ENCODE measurements at regions not wholly inside any gene's neighbourhood (a gene's known extent, or its start where the extent isn't known, plus 50 kb on each side); places are given as distances from the start of the nearest gene placed in this dataset.

GRCh38 chr10:20670579-20670978 lies 226.5 kb downstream of the NEBL start:
- no peaks in the 10 kb centered on the region for H3K79me1 ChIP-seq (ENCODE audit: low read depth in 1 of 2, low read length in 2 of 2)
- intact Hi-C loops (cut with micrococcal nuclease) = no loop called here
- no CpG with 5 or more reads among the region's 1 CpG for WGBS, 2 experiments (ENCODE audit: extremely low coverage in 2 of 2, insufficient read length in 1 of 2)

More at GRCh38 chr10:20670579-20670978, 226.5 kb downstream of the NEBL start:
- Histone ChIP-seq H4K20me1 (ENCODE audit: insufficient read depth, low read length) (no peaks in the 10 kb centered on the region), H3K56ac (ENCODE audit: extremely low read depth, insufficient read depth, low read length) (no peak overlapping the region), H2AFZ (replicated peaks; ENCODE audit: low read length, poor library complexity) (no peak overlapping the region), H3K18ac (ENCODE audit: low read depth, low read length) (no peak overlapping the region), H3K4me2 (ENCODE audit: low read depth, low read length) (no peak overlapping the region), H4K5ac (ENCODE audit: low read depth, low read length) (no peak overlapping the region), H2BK20ac (ENCODE audit: low read depth, low read length) (no peak overlapping the region), H3K9me3 (ENCODE audit: control insufficient read depth, insufficient read depth, low read length) (peaks cover 23% of the 10 kb centered on the region), H2BK15ac (ENCODE audit: low read depth, low read length) (no peak overlapping the region), H3K27ac (ENCODE audit: insufficient read depth, low read length) (no peak overlapping the region), H2AK5ac (ENCODE audit: low read depth, low read length) (no peak overlapping the region), H2BK120ac (ENCODE audit: low read depth, low read length) (no peak overlapping the region), H3K23ac (ENCODE audit: low read depth, low read length) (no peak overlapping the region), H2BK5ac (ENCODE audit: low read depth, low read length, poor library complexity, severe bottlenecking) (no peak overlapping the region), H3K9me1 (ENCODE audit: insufficient read depth, low read length) (no peaks in the 10 kb centered on the region), H3K36me3 (ENCODE audit: control insufficient read depth, insufficient read depth, low read length) (no peaks in the 10 kb centered on the region), H3K4ac (ENCODE audit: low read depth, low read length) (no peak overlapping the region), H3K14ac (replicated peaks; ENCODE audit: low read depth, low read length) (no peak overlapping the region), H2AK9ac (replicated peaks; ENCODE audit: low read depth, low read length, poor library complexity) (no peak overlapping the region), H3K27me3 (ENCODE audit: control insufficient read depth, insufficient read depth, low read length) (no peaks in the 10 kb centered on the region), H4K91ac (ENCODE audit: insufficient read depth, low read depth, low read length) (no peak overlapping the region), H3K4me1 (ENCODE audit: control insufficient read depth, insufficient read depth, low read length) (no peaks in the 10 kb centered on the region), H3K9ac (ENCODE audit: low read depth, low read length) (no peak overlapping the region), H3K4me3 (ENCODE audit: insufficient read depth, low read depth, low read length) (no peak overlapping the region), H4K8ac (ENCODE audit: low read depth in 2 of 2, low read length in 2 of 2) (no peak overlapping the region)
- in situ Hi-C loops (cut with MboI; ENCODE audit: low sequenced_read_pairs) = no loop called here
- CTCF ChIA-PET = no interaction called here
- POLR2A ChIA-PET (ENCODE audit: unreplicated experiment) = no interaction called here
- no peak for DNase-seq
- dilution Hi-C loops (cut with HindIII; ENCODE audit: low sequenced_read_pairs, unreplicated experiment) = no loop called here
- ATAC-seq (ENCODE audit: low read depth) = no peak
- no TSS peak for BruUV-seq (replicated peaks)
- TF ChIP-seq FOS (IDR thresholded peaks at IDR 0.05; ENCODE audit: low read depth, low read length) (no peak), NFE2L2 (IDR thresholded peaks at IDR 0.05; ENCODE audit: low read depth, low read length) (no peak)

All from IMR-90 (cell line).